Ovary (tissue), 7 donors: ENCODE measurements at regions not wholly inside any gene's neighbourhood (a gene's known extent, or its start where the extent isn't known, plus 50 kb on each side); places are given as distances from the start of the nearest gene placed in this dataset.

Experiments
- DNase-seq, 5 donors: peaks; one replicate each; pipeline ENCODE4 v3.0.0-alpha.2; 2019 to 2020
- H3K27ac ChIP-seq, 2 donors: fragments of 200-600 bp; one replicate each; pipeline versions ENCODE4 v1.5.1 to v1.8.0; 2019 to 2022
- H3K27me3 ChIP-seq: fragments of 200-600 bp; one replicate; pipeline ENCODE4 v1.8.0; 2022
- H3K36me3 ChIP-seq: fragments of 200-600 bp; sonication (generic); one replicate; pipeline ENCODE4 v1.5.1; 2019
- H3K4me1 ChIP-seq: one replicate; pipeline ENCODE4 v1.8.1; 2013; ENCODE audit warnings: mild to moderate bottlenecking, moderate library complexity; ENCODE audit not compliant: insufficient read depth
- H3K4me3 ChIP-seq: fragments of 200-600 bp; sonication (generic); one replicate; pipeline ENCODE4 v1.5.1; 2017
- H3K9me3 ChIP-seq, 2 donors: fragments of 200-600 bp in 1 of 2; sonication (generic) in 1 of 2; one replicate each; pipeline versions ENCODE4 v1.5.1 to v1.8.1; 2013 to 2019; ENCODE audit warnings: mild to moderate bottlenecking in 1 of 2, moderate library complexity in 1 of 2
- CTCF ChIP-seq, 3 donors: fragments of 450-650 bp in 2 of 3; fragments of 200-600 bp in 1 of 3; IDR thresholded peaks; one replicate each; pipeline versions ENCODE4 v1.5.1 to v1.8.0; 2016 to 2022; ENCODE audit warnings: antibody characterized with exemption in 3 of 3, mild to moderate bottlenecking in 1 of 3
- EP300 ChIP-seq: sonication (generic); formaldehyde crosslinking; IDR thresholded peaks from one replicate; pipeline ENCODE4 v1.6.1; 2017; ENCODE audit warnings: antibody characterized with exemption
- POLR2A ChIP-seq: fragments of 450-650 bp; IDR thresholded peaks from one replicate; pipeline ENCODE4 v1.6.1; 2017; ENCODE audit warnings: antibody characterized with exemption, mild to moderate bottlenecking, moderate library complexity
- WGBS, 3 donors: extraction: QIAGEN DNeasy Blood & Tissue Kit in 1 of 3; methylation state at CpG; one replicate each; pipeline versions ENCODE4 v1.1.5 to v1.1.7; 2013 to 2017; 5-methylcytosine and 5-hydroxymethylcytosine counted together
- intact Hi-C, 4 donors: fragments of 100-400 bp; cut with DNase I; formaldehyde crosslinking; loops; one replicate each; pipeline versions ENCODE4 v1.11.0 to v1.15.1; 2022 to 2023
- donor health status: DM: no; HTN: no; CAD: no; lungs with moderate emphysema.
- donor health status: DM: no; HTN: no; CAD: no.
- donor health status: Bipolar disorder and iron deficiency.
- donor health status: DM: no; HTN: no; CAD: no.
- donor health status: DM: yes; HTN: yes; CAD: no.

- H3K27me3 ChIP-seq, result no peaks in the 10 kb centered on the region
- 73 to 81% (median 79%) methylated on average over 2 of the region's 2 CpGs for WGBS, 3 donors
- H3K4me1 ChIP-seq, result peaks cover 11% of the 10 kb centered on the region
- DNase-seq, result no peak
- intact Hi-C loops, result no loop called here
- no peak overlapping the region for H3K27ac ChIP-seq
- no peaks in the 10 kb centered on the region for H3K36me3 ChIP-seq
- no peaks in the 10 kb centered on the region for H3K9me3 ChIP-seq
- H3K4me3 ChIP-seq, result no peak overlapping the region
- TF ChIP-seq EP300, result no peak
- no peak for TF ChIP-seq CTCF (IDR thresholded peaks at IDR 0.05)
- no peak for TF ChIP-seq POLR2A
These were observed 77.3 kb upstream of the SLC38A2 start for GRCh38 chr12:46449856-46450255.

- DNase-seq, result no peak
- Histone ChIP-seq H3K27me3 (no peaks in the 10 kb centered on the region), H3K36me3 (no peaks in the 10 kb centered on the region), H3K4me1 (peaks cover 11% of the 10 kb centered on the region), H3K27ac (no peak overlapping the region), H3K9me3 (no peaks in the 10 kb centered on the region), H3K4me3 (no peak overlapping the region)
- TF ChIP-seq POLR2A, result no peak
- no peak for TF ChIP-seq CTCF (IDR thresholded peaks at IDR 0.05)
- TF ChIP-seq EP300, result no peak
- intact Hi-C loops, result no loop called here
- WGBS, 3 donors, result 96 to 99% (median 99%) methylated on average over 4 of the region's 4 CpGs
These were observed 76.7 kb upstream of the SLC38A2 start for GRCh38 chr12:46449316-46449715.

- Histone ChIP-seq H3K9me3 (no peaks in the 10 kb centered on the region), H3K27me3 (no peaks in the 10 kb centered on the region), H3K4me3 (no peak overlapping the region), H3K36me3 (no peaks in the 10 kb centered on the region), H3K4me1 (peaks cover 11% of the 10 kb centered on the region), H3K27ac (no peak overlapping the region)
- intact Hi-C loops, result no loop called here
- TF ChIP-seq POLR2A (no peak), CTCF (IDR thresholded peaks at IDR 0.05) (no peak), EP300 (no peak)
- DNase-seq, result no peak
- 20 to 29% (median 24%) methylated on average over 2 of the region's 2 CpGs for WGBS, 3 donors
These were observed 74.1 kb upstream of the SLC38A2 start for GRCh38 chr12:46446645-46447044.

- intact Hi-C loops, result no loop called here
- H3K27me3 ChIP-seq, result no peaks in the 10 kb centered on the region
- no peak overlapping the region for H3K27ac ChIP-seq
- H3K4me1 ChIP-seq, result peaks cover 11% of the 10 kb centered on the region
- TF ChIP-seq POLR2A (no peak), CTCF (IDR thresholded peaks at IDR 0.05) (no peak), EP300 (no peak)
- no peak overlapping the region for H3K4me3 ChIP-seq
- 5 to 7% (median 6%) methylated on average over 2 of the region's 2 CpGs for WGBS, 3 donors
- no peaks in the 10 kb centered on the region for H3K36me3 ChIP-seq
- DNase-seq, result no peak
- H3K9me3 ChIP-seq, result no peaks in the 10 kb centered on the region
These were observed 73.1 kb upstream of the SLC38A2 start for GRCh38 chr12:46445551-46446235.
